ENCODE measurements at regions not wholly inside any gene's neighbourhood (a gene's known extent, or its start where the extent isn't known, plus 50 kb on each side); places are given as distances from the start of the nearest gene placed in this dataset.

- no peak for DNase-seq
- Histone ChIP-seq H3K27me3 (no peaks in the 10 kb centered on the region), H3K9me3 (no peaks in the 10 kb centered on the region), H3K4me3 (no peak overlapping the region), H3K36me3 (no peaks in the 10 kb centered on the region), H3K4me1 (peaks cover 0 to 8% of the 10 kb centered on the region in 2 donors), H3K27ac (no peak overlapping the region)
- intact Hi-C loops (cut with DNase I; ENCODE audit: low total_unique reads) (no loop called here), in situ Hi-C loops (cut with MboI; ENCODE audit: low sequenced_read_pairs in 4 of 4) (no loop called here)
- ATAC-seq, result no peak
- TF ChIP-seq POLR2A (IDR thresholded peaks at IDR 0.05), result no peak
- no peak for TF ChIP-seq CTCF (IDR thresholded peaks at IDR 0.05 in 4 of 5, conservative IDR thresholded peaks at IDR 0.05 in 1 of 5)
These were observed 93.4 kb upstream of the CCDC112 start for GRCh38 chr5:115389799-115390382.

- no peaks in the 10 kb centered on the region for H3K9me3 ChIP-seq
- peaks cover 0 to 8% of the 10 kb centered on the region in 2 donors for H3K4me1 ChIP-seq
- TF ChIP-seq CTCF (IDR thresholded peaks at IDR 0.05 in 4 of 5, conservative IDR thresholded peaks at IDR 0.05 in 1 of 5), result no peak
- TF ChIP-seq POLR2A (IDR thresholded peaks at IDR 0.05), result no peak
- ATAC-seq (no peak), DNase-seq (no peak)
- in situ Hi-C loops (cut with MboI; ENCODE audit: low sequenced_read_pairs in 4 of 4), result no loop called here
- intact Hi-C loops (cut with DNase I; ENCODE audit: low total_unique reads), result no loop called here
- H3K27me3 ChIP-seq, result no peaks in the 10 kb centered on the region
- H3K36me3 ChIP-seq, result no peaks in the 10 kb centered on the region
- no peak overlapping the region for H3K4me3 ChIP-seq
- no peak overlapping the region for H3K27ac ChIP-seq
These were observed 92.8 kb upstream of the CCDC112 start for GRCh38 chr5:115389034-115389798.

- intact Hi-C loops (cut with DNase I; ENCODE audit: low total_unique reads) (no loop called here), in situ Hi-C loops (cut with MboI; ENCODE audit: low sequenced_read_pairs in 4 of 4) (no loop called here)
- no peak for DNase-seq
- Histone ChIP-seq H3K4me1 (peaks cover 0 to 6% of the 10 kb centered on the region in 2 donors), H3K4me3 (no peak overlapping the region), H3K27me3 (no peaks in the 10 kb centered on the region), H3K27ac (no peak overlapping the region), H3K9me3 (no peaks in the 10 kb centered on the region), H3K36me3 (no peaks in the 10 kb centered on the region)
- ATAC-seq, result no peak
- TF ChIP-seq CTCF (IDR thresholded peaks at IDR 0.05 in 4 of 5, conservative IDR thresholded peaks at IDR 0.05 in 1 of 5) (no peak), POLR2A (IDR thresholded peaks at IDR 0.05) (no peak)
These were observed 91.8 kb upstream of the CCDC112 start for GRCh38 chr5:115388240-115388639.

- DNase-seq, result no peak
- Histone ChIP-seq H3K27ac (no peak overlapping the region), H3K9me3 (no peaks in the 10 kb centered on the region), H3K4me1 (peaks cover 0 to 2% of the 10 kb centered on the region in 2 donors), H3K27me3 (no peaks in the 10 kb centered on the region), H3K4me3 (no peak overlapping the region), H3K36me3 (no peaks in the 10 kb centered on the region)
- TF ChIP-seq CTCF (IDR thresholded peaks at IDR 0.05 in 4 of 5, conservative IDR thresholded peaks at IDR 0.05 in 1 of 5), result no peak
- no peak for TF ChIP-seq POLR2A (IDR thresholded peaks at IDR 0.05)
- in situ Hi-C loops (cut with MboI; ENCODE audit: low sequenced_read_pairs in 4 of 4), result no loop called here
- intact Hi-C loops (cut with DNase I; ENCODE audit: low total_unique reads), result no loop called here
- no peak for ATAC-seq
These were observed 91.4 kb upstream of the CCDC112 start for GRCh38 chr5:115387816-115388215.
